ENCODE measurements at regions not wholly inside any gene's neighbourhood (a gene's known extent, or its start where the extent isn't known, plus 50 kb on each side); places are given as distances from the start of the nearest gene placed in this dataset.

- no peak for DNase-seq (ENCODE audit: low read depth in 2 of 2, low spot score in 1 of 2)
Measured at GRCh38 chr10:10584161-10584560, 433.5 kb upstream of the CELF2 start.

- no peak for DNase-seq (ENCODE audit: low read depth in 2 of 2, low spot score in 1 of 2)
Measured at GRCh38 chr10:10587744-10588393, 429.8 kb upstream of the CELF2 start.

- no peak for DNase-seq (ENCODE audit: low read depth in 2 of 2, low spot score in 1 of 2)
Measured at GRCh38 chr10:10589540-10590303, 427.9 kb upstream of the CELF2 start.

- no peak for DNase-seq (ENCODE audit: low read depth in 2 of 2, low spot score in 1 of 2)
Measured at GRCh38 chr10:10591715-10592341, 425.8 kb upstream of the CELF2 start.

GRCh38 chr10:10596256-10596655 lies 421.4 kb upstream of the CELF2 start:
- no peak for DNase-seq (ENCODE audit: low read depth in 2 of 2, low spot score in 1 of 2)

GRCh38 chr10:10598297-10598696 lies 419.4 kb upstream of the CELF2 start:
- DNase-seq (ENCODE audit: low read depth in 2 of 2, low spot score in 1 of 2) = no peak

GRCh38 chr10:10600004-10600403 lies 417.7 kb upstream of the CELF2 start:
- DNase-seq (ENCODE audit: low read depth in 2 of 2, low spot score in 1 of 2) = no peak

GRCh38 chr10:10605551-10606081 lies 412.1 kb upstream of the CELF2 start:
- no peak for DNase-seq (ENCODE audit: low read depth in 2 of 2, low spot score in 1 of 2)

- no peak for DNase-seq (ENCODE audit: low read depth in 2 of 2, low spot score in 1 of 2)
Measured at GRCh38 chr10:10609379-10609955, 408.2 kb upstream of the CELF2 start.

GRCh38 chr10:10610171-10610570 lies 407.5 kb upstream of the CELF2 start:
- no peak for DNase-seq (ENCODE audit: low read depth in 2 of 2, low spot score in 1 of 2)

GRCh38 chr10:10612151-10612550 lies 405.5 kb upstream of the CELF2 start:
- no peak for DNase-seq (ENCODE audit: low read depth in 2 of 2, low spot score in 1 of 2)

- DNase-seq (ENCODE audit: low read depth in 2 of 2, low spot score in 1 of 2) = no peak
Measured at GRCh38 chr10:10613656-10614244, 403.9 kb upstream of the CELF2 start.

GRCh38 chr10:10617686-10618085 lies 400.0 kb upstream of the CELF2 start:
- DNase-seq (ENCODE audit: low read depth in 2 of 2, low spot score in 1 of 2) = no peak

- DNase-seq (ENCODE audit: low read depth in 2 of 2, low spot score in 1 of 2) = no peak
Measured at GRCh38 chr10:10618139-10618538, 399.5 kb upstream of the CELF2 start.

- no peak for DNase-seq (ENCODE audit: low read depth in 2 of 2, low spot score in 1 of 2)
Measured at GRCh38 chr10:10623958-10624566, 393.6 kb upstream of the CELF2 start.

GRCh38 chr10:10624567-10624962 lies 393.1 kb upstream of the CELF2 start:
- DNase-seq (ENCODE audit: low read depth in 2 of 2, low spot score in 1 of 2) = no peak

GRCh38 chr10:10625491-10625890 lies 392.2 kb upstream of the CELF2 start:
- no peak for DNase-seq (ENCODE audit: low read depth in 2 of 2, low spot score in 1 of 2)

GRCh38 chr10:10626734-10627133 lies 390.9 kb upstream of the CELF2 start:
- DNase-seq (ENCODE audit: low read depth in 2 of 2, low spot score in 1 of 2) = no peak

GRCh38 chr10:10627414-10627813 lies 390.3 kb upstream of the CELF2 start:
- DNase-seq (ENCODE audit: low read depth in 2 of 2, low spot score in 1 of 2) = no peak

- DNase-seq (ENCODE audit: low read depth in 2 of 2, low spot score in 1 of 2) = no peak
Measured at GRCh38 chr10:10629512-10629911, 388.2 kb upstream of the CELF2 start.

GRCh38 chr10:10630281-10630680 lies 387.4 kb upstream of the CELF2 start:
- DNase-seq (ENCODE audit: low read depth in 2 of 2, low spot score in 1 of 2) = no peak
